ENCODE measurements at regions not wholly inside any gene's neighbourhood (a gene's known extent, or its start where the extent isn't known, plus 50 kb on each side); places are given as distances from the start of the nearest gene placed in this dataset.

- Histone ChIP-seq H3K56ac (ENCODE audit: low read length) (no peak overlapping the region), H2BK15ac (replicated peaks; ENCODE audit: low read depth) (no peak overlapping the region), H3K18ac (ENCODE audit: low read length) (no peak overlapping the region), H3K4me3 (ENCODE audit: low read length) (no peak overlapping the region), H3K27ac (ENCODE audit: low read depth, low read length) (no peak overlapping the region), H3K4ac (ENCODE audit: low read depth, low read length) (no peak overlapping the region), H3K36me3 (ENCODE audit: control insufficient read depth, insufficient read depth, low read length) (no peaks in the 10 kb centered on the region), H3K27me3 (ENCODE audit: insufficient read depth, low read length, poor library complexity) (no peaks in the 10 kb centered on the region), H4K8ac (ENCODE audit: low read depth, low read length) (no peak overlapping the region), H3K79me1 (ENCODE audit: low read length) (no peaks in the 10 kb centered on the region), H3K4me2 (ENCODE audit: low read length) (no peak overlapping the region), H3K4me1 (ENCODE audit: control insufficient read depth, low read depth, low read length) (peaks cover 2% of the 10 kb centered on the region), H2BK5ac (ENCODE audit: low read length) (no peak overlapping the region), H3K9ac (ENCODE audit: low read length) (no peak overlapping the region), H3K79me2 (ENCODE audit: control insufficient read depth, insufficient read depth, low read length) (no peaks in the 10 kb centered on the region), H2BK120ac (ENCODE audit: low read depth, low read length) (no peak overlapping the region), H4K5ac (ENCODE audit: low read length) (no peak overlapping the region), H2AK5ac (ENCODE audit: low read length) (no peak overlapping the region), H3K23ac (ENCODE audit: low read length) (no peak overlapping the region)
- WGBS (ENCODE audit: extremely low coverage, insufficient coverage, low lambda C conversion rate), result no CpG with 5 or more reads among the region's 3 CpGs
- no peak for DNase-seq
Observed at GRCh38 chr7:93048136-93048930, 69.4 kb downstream of the SAMD9 start.

- Histone ChIP-seq H2BK15ac (replicated peaks; ENCODE audit: low read depth) (peak overlapping the region; percentile 74), H3K4me3 (ENCODE audit: low read length) (no peak overlapping the region), H3K27me3 (ENCODE audit: insufficient read depth, low read length, poor library complexity) (no peaks in the 10 kb centered on the region), H3K36me3 (ENCODE audit: control insufficient read depth, insufficient read depth, low read length) (no peaks in the 10 kb centered on the region), H2BK5ac (ENCODE audit: low read length) (no peak overlapping the region), H3K23ac (ENCODE audit: low read length) (no peak overlapping the region), H3K56ac (ENCODE audit: low read length) (no peak overlapping the region), H3K4me1 (ENCODE audit: control insufficient read depth, low read depth, low read length) (peaks cover 2% of the 10 kb centered on the region), H3K9ac (ENCODE audit: low read length) (no peak overlapping the region), H3K27ac (ENCODE audit: low read depth, low read length) (no peak overlapping the region), H4K5ac (ENCODE audit: low read length) (no peak overlapping the region), H3K4me2 (ENCODE audit: low read length) (no peak overlapping the region), H3K79me1 (ENCODE audit: low read length) (no peaks in the 10 kb centered on the region), H3K79me2 (ENCODE audit: control insufficient read depth, insufficient read depth, low read length) (no peaks in the 10 kb centered on the region), H4K8ac (ENCODE audit: low read depth, low read length) (no peak overlapping the region), H2AK5ac (ENCODE audit: low read length) (no peak overlapping the region), H3K18ac (ENCODE audit: low read length) (no peak overlapping the region), H3K4ac (ENCODE audit: low read depth, low read length) (no peak overlapping the region), H2BK120ac (ENCODE audit: low read depth, low read length) (no peak overlapping the region)
- WGBS (ENCODE audit: extremely low coverage, insufficient coverage, low lambda C conversion rate), result no CpG with 5 or more reads among the region's 1 CpG
- no peak for DNase-seq
Observed at GRCh38 chr7:93047514-93048099, 70.2 kb downstream of the SAMD9 start.

GRCh38 chr7:93046641-93047040 lies 71.1 kb downstream of the SAMD9 start:
- Histone ChIP-seq H3K27me3 (ENCODE audit: insufficient read depth, low read length, poor library complexity) (no peaks in the 10 kb centered on the region), H3K27ac (ENCODE audit: low read depth, low read length) (no peak overlapping the region), H4K8ac (ENCODE audit: low read depth, low read length) (no peak overlapping the region), H3K4me2 (ENCODE audit: low read length) (no peak overlapping the region), H3K23ac (ENCODE audit: low read length) (no peak overlapping the region), H3K4me3 (ENCODE audit: low read length) (no peak overlapping the region), H3K4me1 (ENCODE audit: control insufficient read depth, low read depth, low read length) (peaks cover 2% of the 10 kb centered on the region), H2BK15ac (replicated peaks; ENCODE audit: low read depth) (no peak overlapping the region), H2AK5ac (ENCODE audit: low read length) (no peak overlapping the region), H3K4ac (ENCODE audit: low read depth, low read length) (no peak overlapping the region), H4K5ac (ENCODE audit: low read length) (no peak overlapping the region), H3K56ac (ENCODE audit: low read length) (no peak overlapping the region), H3K9ac (ENCODE audit: low read length) (no peak overlapping the region), H3K18ac (ENCODE audit: low read length) (no peak overlapping the region), H3K79me2 (ENCODE audit: control insufficient read depth, insufficient read depth, low read length) (no peaks in the 10 kb centered on the region), H2BK120ac (ENCODE audit: low read depth, low read length) (no peak overlapping the region), H3K36me3 (ENCODE audit: control insufficient read depth, insufficient read depth, low read length) (no peaks in the 10 kb centered on the region), H3K79me1 (ENCODE audit: low read length) (no peaks in the 10 kb centered on the region), H2BK5ac (ENCODE audit: low read length) (no peak overlapping the region)
- peak; percentile 11 for DNase-seq
- no CpG with 5 or more reads among the region's 4 CpGs for WGBS (ENCODE audit: extremely low coverage, insufficient coverage, low lambda C conversion rate)

GRCh38 chr7:93044147-93044810 lies 73.5 kb downstream of the SAMD9 start:
- no CpG with 5 or more reads among the region's 6 CpGs for WGBS (ENCODE audit: extremely low coverage, insufficient coverage, low lambda C conversion rate)
- no peaks in the 10 kb centered on the region for H3K79me2 ChIP-seq (ENCODE audit: control insufficient read depth, insufficient read depth, low read length)
- no peak overlapping the region for H4K5ac ChIP-seq (ENCODE audit: low read length)
- H3K18ac ChIP-seq (ENCODE audit: low read length), result no peak overlapping the region
- no peak overlapping the region for H3K27ac ChIP-seq (ENCODE audit: low read depth, low read length)
- no peak overlapping the region for H2BK120ac ChIP-seq (ENCODE audit: low read depth, low read length)
- H3K4me1 ChIP-seq (ENCODE audit: control insufficient read depth, low read depth, low read length), result peaks cover 2% of the 10 kb centered on the region
- H3K56ac ChIP-seq (ENCODE audit: low read length), result no peak overlapping the region
- no peak overlapping the region for H3K4ac ChIP-seq (ENCODE audit: low read depth, low read length)
- no peak overlapping the region for H3K4me2 ChIP-seq (ENCODE audit: low read length)
- no peak overlapping the region for H2BK15ac ChIP-seq (replicated peaks; ENCODE audit: low read depth)
- H4K8ac ChIP-seq (ENCODE audit: low read depth, low read length), result no peak overlapping the region
- no peak overlapping the region for H3K4me3 ChIP-seq (ENCODE audit: low read length)
- DNase-seq, result peak; percentile 18
- no peak overlapping the region for H2BK5ac ChIP-seq (ENCODE audit: low read length)
- H3K23ac ChIP-seq (ENCODE audit: low read length), result no peak overlapping the region
- H2AK5ac ChIP-seq (ENCODE audit: low read length), result no peak overlapping the region
- H3K36me3 ChIP-seq (ENCODE audit: control insufficient read depth, insufficient read depth, low read length), result no peaks in the 10 kb centered on the region
- no peak overlapping the region for H3K9ac ChIP-seq (ENCODE audit: low read length)
- H3K79me1 ChIP-seq (ENCODE audit: low read length), result no peaks in the 10 kb centered on the region
- H3K27me3 ChIP-seq (ENCODE audit: insufficient read depth, low read length, poor library complexity), result no peaks in the 10 kb centered on the region

- peaks cover 2% of the 10 kb centered on the region for H3K4me1 ChIP-seq (ENCODE audit: control insufficient read depth, low read depth, low read length)
- H3K27ac ChIP-seq (ENCODE audit: low read depth, low read length), result no peak overlapping the region
- H3K18ac ChIP-seq (ENCODE audit: low read length), result no peak overlapping the region
- peak overlapping the region; percentile 38 for H3K9ac ChIP-seq (ENCODE audit: low read length)
- DNase-seq, result peak; percentile 47
- peak overlapping the region; percentile 53 for H3K56ac ChIP-seq (ENCODE audit: low read length)
- H2AK5ac ChIP-seq (ENCODE audit: low read length), result no peak overlapping the region
- H2BK15ac ChIP-seq (replicated peaks; ENCODE audit: low read depth), result no peak overlapping the region
- no peaks in the 10 kb centered on the region for H3K36me3 ChIP-seq (ENCODE audit: control insufficient read depth, insufficient read depth, low read length)
- no peak overlapping the region for H4K5ac ChIP-seq (ENCODE audit: low read length)
- H3K79me2 ChIP-seq (ENCODE audit: control insufficient read depth, insufficient read depth, low read length), result no peaks in the 10 kb centered on the region
- no peak overlapping the region for H2BK5ac ChIP-seq (ENCODE audit: low read length)
- H3K79me1 ChIP-seq (ENCODE audit: low read length), result no peaks in the 10 kb centered on the region
- H2BK120ac ChIP-seq (ENCODE audit: low read depth, low read length), result no peak overlapping the region
- peak overlapping the region; percentile 71 for H3K4ac ChIP-seq (ENCODE audit: low read depth, low read length)
- no peak overlapping the region for H3K4me3 ChIP-seq (ENCODE audit: low read length)
- no peaks in the 10 kb centered on the region for H3K27me3 ChIP-seq (ENCODE audit: insufficient read depth, low read length, poor library complexity)
- H3K4me2 ChIP-seq (ENCODE audit: low read length), result peak overlapping the region; percentile 48
- no peak overlapping the region for H3K23ac ChIP-seq (ENCODE audit: low read length)
- H4K8ac ChIP-seq (ENCODE audit: low read depth, low read length), result peak overlapping the region; percentile 67
- no CpG with 5 or more reads among the region's 28 CpGs for WGBS (ENCODE audit: extremely low coverage, insufficient coverage, low lambda C conversion rate)
Observed at GRCh38 chr7:93043385-93043985, 74.3 kb downstream of the SAMD9 start.

Data from mesendoderm (in vitro differentiated cells).